OCI-LY1 (cell line): ENCODE measurements at regions not wholly inside any gene's neighbourhood (a gene's known extent, or its start where the extent isn't known, plus 50 kb on each side); places are given as distances from the start of the nearest gene placed in this dataset.

Experiments used
- H2AFZ ChIP-seq: fragments of 200-600 bp; sonication (generic), shearing (Covaris generic); 2 replicates; pipeline ENCODE4 v1.6.0; 2014; ENCODE audit warnings: antibody characterized with exemption, mild to moderate bottlenecking, low read length
- H3F3A ChIP-seq: fragments of 200-600 bp; sonication (generic), shearing (Covaris generic); 2 replicates; pipeline ENCODE4 v1.6.0; 2014; ENCODE audit warnings: mild to moderate bottlenecking, antibody characterized with exemption, low read length, moderate library complexity; ENCODE audit not compliant: insufficient read depth
- H3K27ac ChIP-seq: fragments of 200-600 bp; sonication (generic); 2 replicates; pipeline ENCODE4 v1.5.1; 2014; ENCODE audit warnings: low read length, mixed run types, mild to moderate bottlenecking, low read depth; ENCODE audit not compliant: poor library complexity, severe bottlenecking
- H3K27me3 ChIP-seq: fragments of 200-600 bp; sonication (generic); 2 replicates; pipeline ENCODE4 v1.6.0; 2014; ENCODE audit warnings: antibody characterized with exemption, mild to moderate bottlenecking, low read length, moderate library complexity; ENCODE audit not compliant: insufficient read depth
- H3K36me3 ChIP-seq: fragments of 200-600 bp; sonication (generic); 2 replicates; pipeline ENCODE4 v1.6.1; 2014; ENCODE audit warnings: mild to moderate bottlenecking, antibody characterized with exemption, low read length, moderate library complexity, mixed read lengths; ENCODE audit not compliant: insufficient read depth
- H3K4me1 ChIP-seq: fragments of 200-600 bp; sonication (generic); 2 replicates; pipeline ENCODE4 v1.5.1; 2014; ENCODE audit warnings: mild to moderate bottlenecking, low read length, moderate library complexity; ENCODE audit not compliant: insufficient read depth, severe bottlenecking
- H3K4me2 ChIP-seq: fragments of 200-600 bp; sonication (generic), shearing (Covaris generic); 2 replicates; pipeline ENCODE4 v1.6.1; 2014; ENCODE audit warnings: low read length
- H3K4me3 ChIP-seq: fragments of 200-600 bp; sonication (generic); 2 replicates; pipeline ENCODE4 v1.5.1; 2014; ENCODE audit warnings: low read length, low read depth, mild to moderate bottlenecking, mixed read lengths; ENCODE audit not compliant: poor library complexity, severe bottlenecking
- H3K79me2 ChIP-seq: fragments of 200-600 bp; shearing (Covaris generic); 2 replicates; pipeline ENCODE4 v1.6.1; 2016; ENCODE audit warnings: mixed run types, low read length, mixed read lengths; ENCODE audit not compliant: insufficient read depth
- H3K9ac ChIP-seq: fragments of 200-600 bp; sonication (generic), shearing (Covaris generic); 2 replicates; pipeline ENCODE4 v1.6.1; 2014; ENCODE audit warnings: mild to moderate bottlenecking, low read length, mixed read lengths
- H3K9me2 ChIP-seq: fragments of 200-600 bp; sonication (generic), shearing (Covaris generic); 2 replicates; pipeline ENCODE4 v1.6.1; 2014; ENCODE audit warnings: low read depth, mild to moderate bottlenecking, low read length, mixed read lengths
- H3K9me3 ChIP-seq: fragments of 200-600 bp; shearing (Covaris generic); 2 replicates; pipeline ENCODE4 v1.6.1; 2014; ENCODE audit warnings: low read length, mixed read lengths
- H4K20me1 ChIP-seq: fragments of 200-600 bp; sonication (generic), shearing (Covaris generic); 2 replicates; pipeline ENCODE4 v1.6.0; 2016; ENCODE audit warnings: mild to moderate bottlenecking, low read length; ENCODE audit not compliant: insufficient read depth
- CTCF ChIP-seq: fragments of 200-600 bp; sonication (generic), shearing (Covaris generic); IDR thresholded peaks from 2 replicates; pipeline ENCODE4 v1.5.1; 2017; ENCODE audit warnings: mild to moderate bottlenecking, antibody characterized with exemption, low read length, moderate library complexity, mixed read lengths
- EZH2 ChIP-seq: fragments of 200-600 bp; sonication (generic), shearing (Covaris generic); IDR thresholded peaks from 2 replicates; pipeline ENCODE4 v1.8.0; 2017; ENCODE audit warnings: borderline replicate concordance, mixed run types, mild to moderate bottlenecking, antibody characterized with exemption, low read length, moderate library complexity, mixed read lengths

- H3F3A ChIP-seq: no peaks in the 10 kb centered on the region
- TF ChIP-seq CTCF (no peak), EZH2 (no peak)
- H3K36me3 ChIP-seq: no peaks in the 10 kb centered on the region
- H3K9me3 ChIP-seq: no peaks in the 10 kb centered on the region
- H2AFZ ChIP-seq: no peak overlapping the region
- no peak overlapping the region for H3K9ac ChIP-seq
- H3K9me2 ChIP-seq: no peaks in the 10 kb centered on the region
- H3K4me2 ChIP-seq: no peak overlapping the region
- H3K27ac ChIP-seq: no peak overlapping the region
- H3K27me3 ChIP-seq: no peaks in the 10 kb centered on the region
- no peaks in the 10 kb centered on the region for H3K79me2 ChIP-seq
- no peaks in the 10 kb centered on the region for H3K4me1 ChIP-seq
- H4K20me1 ChIP-seq: no peaks in the 10 kb centered on the region
- no peak overlapping the region for H3K4me3 ChIP-seq
These were observed 411.8 kb downstream of the RAD51AP2 start for GRCh38 chr2:17106418-17106817.

- no peak overlapping the region for H3K4me2 ChIP-seq
- H3K9ac ChIP-seq: no peak overlapping the region
These were observed 413.8 kb downstream of the RAD51AP2 start for GRCh38 chr2:17104454-17104853.

GRCh38 chr2:17101596-17101995 lies 416.6 kb downstream of the RAD51AP2 start:
- Histone ChIP-seq H3K36me3 (no peaks in the 10 kb centered on the region), H3K9ac (no peak overlapping the region), H3K79me2 (no peaks in the 10 kb centered on the region), H3K9me3 (no peaks in the 10 kb centered on the region), H3K4me3 (no peak overlapping the region), H3K27ac (no peak overlapping the region), H4K20me1 (no peaks in the 10 kb centered on the region), H3F3A (no peaks in the 10 kb centered on the region), H3K9me2 (no peaks in the 10 kb centered on the region), H3K4me2 (no peak overlapping the region), H3K4me1 (no peaks in the 10 kb centered on the region), H3K27me3 (no peaks in the 10 kb centered on the region), H2AFZ (no peak overlapping the region)
- TF ChIP-seq CTCF (no peak), EZH2 (no peak)

More at GRCh38 chr2:17104454-17104853, 413.8 kb downstream of the RAD51AP2 start:
- no peaks in the 10 kb centered on the region for H4K20me1 ChIP-seq
- no peaks in the 10 kb centered on the region for H3K9me3 ChIP-seq
- no peak overlapping the region for H3K4me3 ChIP-seq
- H3K27me3 ChIP-seq: no peaks in the 10 kb centered on the region
- TF ChIP-seq CTCF (no peak), EZH2 (no peak)
- H3K27ac ChIP-seq: no peak overlapping the region
- no peaks in the 10 kb centered on the region for H3K79me2 ChIP-seq
- no peaks in the 10 kb centered on the region for H3K36me3 ChIP-seq
- no peak overlapping the region for H2AFZ ChIP-seq
- no peaks in the 10 kb centered on the region for H3F3A ChIP-seq
- H3K4me1 ChIP-seq: no peaks in the 10 kb centered on the region
- no peaks in the 10 kb centered on the region for H3K9me2 ChIP-seq
